SK-N-SH (cell line): ENCODE measurements at regions not wholly inside any gene's neighbourhood (a gene's known extent, or its start where the extent isn't known, plus 50 kb on each side); places are given as distances from the start of the nearest gene placed in this dataset.
A peak's percentile ranks its signal among the peaks of the same experiment; 100 is the strongest.

ENCODE experiments used
- CTCF ChIA-PET: fragments of 300-600, 350-600 bp; formaldehyde crosslinking; extraction: SDS; loops from one replicate; lab custom pipeline; 2021; lab: Yijun Ruan, JAX
- POLR2A ChIA-PET: fragments of 350-600 bp; sonication (Branson Sonifier 250); formaldehyde crosslinking; extraction: SDS; loops from one replicate; lab custom pipeline; 2020; ENCODE audit warnings: antibody characterized with exemption, inconsistent platforms; lab: Yijun Ruan, JAX
- DNase-seq: peaks from one replicate; pipeline ENCODE4 v3.0.0; 2012
- H2AFZ ChIP-seq: fragments of 200-600 bp; sonication (generic); 2 replicates; pipeline ENCODE4 v1.8.1; 2016; ENCODE audit warnings: antibody characterized with exemption, mild to moderate bottlenecking, low read depth
- H3F3A ChIP-seq: fragments of 200-600 bp; sonication (generic); replicated peaks from 2 replicates; pipeline ENCODE3; 2016; ENCODE audit warnings: antibody characterized with exemption, mild to moderate bottlenecking; ENCODE audit not compliant: insufficient read depth
- H3K27ac ChIP-seq, 2 experiments: fragments of 200-500 bp in 1 of 2; fragments of 200-600 bp in 1 of 2; sonication (Bioruptor generic) in 1 of 2; sonication (generic), shearing (Covaris generic) in 1 of 2; 2 replicates each; pipeline versions ENCODE4 v1.5.1 to v1.6.1; 2014 to 2016; ENCODE audit warnings: low read depth in 2 of 2, inconsistent platforms in 1 of 2, low read length in 1 of 2, mild to moderate bottlenecking in 1 of 2, mixed read lengths in 1 of 2
- H3K27me3 ChIP-seq: fragments of 200-600 bp; sonication (generic), shearing (Covaris generic); 2 replicates; pipeline ENCODE4 v1.6.1; 2016; ENCODE audit warnings: mixed run types; ENCODE audit not compliant: insufficient read depth
- H3K36me3 ChIP-seq, 2 experiments: fragments of 200-500 bp in 1 of 2; fragments of 200-600 bp in 1 of 2; sonication (Bioruptor generic) in 1 of 2; sonication (generic) in 1 of 2; replicated peaks in 1 of 2; 2 replicates each; pipeline versions ENCODE3 to v1.5.1; 2014 to 2016; ENCODE audit warnings: low read length in 1 of 2, mild to moderate bottlenecking in 1 of 2; ENCODE audit not compliant: insufficient read depth in 2 of 2, control insufficient read depth in 1 of 2
- H3K4me1 ChIP-seq, 2 experiments: fragments of 200-500 bp in 1 of 2; fragments of 200-600 bp in 1 of 2; sonication (Bioruptor generic) in 1 of 2; sonication (generic), shearing (Covaris generic) in 1 of 2; 2 replicates each; pipeline versions ENCODE4 v1.5.1 to v1.6.1; 2014 to 2016; ENCODE audit warnings: low read depth in 1 of 2, low read length in 1 of 2, mixed run types in 1 of 2; ENCODE audit not compliant: insufficient read depth in 2 of 2, control insufficient read depth in 1 of 2
- H3K4me2 ChIP-seq: fragments of 200-600 bp; sonication (generic), shearing (Covaris generic); 2 replicates; pipeline ENCODE4 v1.6.1; 2017; ENCODE audit warnings: mixed run types
- H3K4me3 ChIP-seq, 2 experiments: fragments of 200-500 bp in 1 of 2; fragments of 200-600 bp in 1 of 2; sonication (Bioruptor generic) in 1 of 2; sonication (generic), shearing (Covaris generic) in 1 of 2; 2 replicates each; pipeline versions ENCODE4 v1.5.1 to v1.8.1; 2014 to 2016; ENCODE audit warnings: low read depth in 2 of 2, inconsistent platforms in 1 of 2, low read length in 1 of 2, mild to moderate bottlenecking in 1 of 2, mixed read lengths in 1 of 2, moderate library complexity in 1 of 2
- H3K79me2 ChIP-seq: fragments of 200-600 bp; sonication (generic); 2 replicates; pipeline ENCODE4 v1.8.1; 2017; ENCODE audit warnings: mild to moderate bottlenecking; ENCODE audit not compliant: insufficient read depth
- H3K9ac ChIP-seq: fragments of 200-600 bp; sonication (generic); 2 replicates; pipeline ENCODE4 v1.6.1; 2017; ENCODE audit warnings: mixed run types
- H3K9me2 ChIP-seq: fragments of 200-600 bp; sonication (generic); 2 replicates; pipeline ENCODE4 v1.6.1; 2017; ENCODE audit warnings: mixed run types
- H3K9me3 ChIP-seq: fragments of 200-600 bp; sonication (generic); 2 replicates; pipeline ENCODE4 v1.6.1; 2017; ENCODE audit warnings: mixed run types, mild to moderate bottlenecking, moderate library complexity
- H4K20me1 ChIP-seq: fragments of 200-600 bp; sonication (generic); 2 replicates; pipeline ENCODE4 v1.6.1; 2017; ENCODE audit warnings: mild to moderate bottlenecking, mixed run types; ENCODE audit not compliant: insufficient read depth
- CHD2 ChIP-seq: fragments of 150-350 bp; IDR thresholded peaks from 2 replicates; pipeline ENCODE4 v1.6.1; 2018; ENCODE audit warnings: low read length; ENCODE audit not compliant: partially characterized antibody
- EZH2phosphoT487 ChIP-seq: fragments of 200-600 bp; sonication (generic); IDR thresholded peaks from 2 replicates; pipeline ENCODE4 v1.6.1; 2017; ENCODE audit warnings: low read depth, mixed run types, mild to moderate bottlenecking, antibody characterized with exemption, moderate library complexity, borderline replicate concordance
- FOSL2 ChIP-seq: IDR thresholded peaks from 2 replicates; pipeline ENCODE4 v1.4.0; 2012; ENCODE audit warnings: low read depth, mild to moderate bottlenecking, moderate library complexity, borderline replicate concordance
- MEF2A ChIP-seq: IDR thresholded peaks from 2 replicates; pipeline ENCODE4 v1.4.0; 2012; ENCODE audit warnings: low read depth, borderline replicate concordance
- MXI1 ChIP-seq: IDR thresholded peaks from 2 replicates; pipeline ENCODE4 v1.6.1; 2012; ENCODE audit warnings: mild to moderate bottlenecking, low read depth, low read length, improper control_type of control experiment
- NFIC ChIP-seq: IDR thresholded peaks from 2 replicates; pipeline ENCODE4 v1.4.0; 2012; ENCODE audit warnings: borderline replicate concordance
- NRF1 ChIP-seq: IDR thresholded peaks from 2 replicates; pipeline ENCODE4 v1.6.1; 2012; ENCODE audit warnings: low read depth, mild to moderate bottlenecking, low read length
- RFX5 ChIP-seq: IDR thresholded peaks from 2 replicates; pipeline ENCODE4 v1.6.1; 2012; ENCODE audit warnings: mild to moderate bottlenecking, improper control_type of control experiment, low read length
- TAF1 ChIP-seq: IDR thresholded peaks from 2 replicates; pipeline ENCODE4 v1.6.1; 2012; ENCODE audit warnings: low read depth, mild to moderate bottlenecking, low read length, moderate library complexity, borderline replicate concordance
- WGBS: methylation state at CpG from one replicate; pipeline ENCODE4 v1.1.6; 2017; ENCODE audit warnings: low lambda C conversion rate; 5-methylcytosine and 5-hydroxymethylcytosine counted together
- TF ChIP-seq, protein P1 (sequence below): IDR thresholded peaks from 2 replicates; pipeline ENCODE4; 2012
- TF ChIP-seq, protein P2 (sequence below): IDR thresholded peaks from 2 replicates; pipeline ENCODE4 v1.4.0; 2012; ENCODE audit warnings: low read depth
- TF ChIP-seq, protein P3 (sequence below): IDR thresholded peaks from 2 replicates; pipeline ENCODE4 v1.4.0; 2012; ENCODE audit warnings: low read depth, borderline replicate concordance
- TF ChIP-seq, protein P4 (sequence below): fragments of 150-350 bp; IDR thresholded peaks from 2 replicates; pipeline ENCODE4 v1.6.1; 2016; ENCODE audit warnings: mild to moderate bottlenecking, low read depth, low read length

DNA sequence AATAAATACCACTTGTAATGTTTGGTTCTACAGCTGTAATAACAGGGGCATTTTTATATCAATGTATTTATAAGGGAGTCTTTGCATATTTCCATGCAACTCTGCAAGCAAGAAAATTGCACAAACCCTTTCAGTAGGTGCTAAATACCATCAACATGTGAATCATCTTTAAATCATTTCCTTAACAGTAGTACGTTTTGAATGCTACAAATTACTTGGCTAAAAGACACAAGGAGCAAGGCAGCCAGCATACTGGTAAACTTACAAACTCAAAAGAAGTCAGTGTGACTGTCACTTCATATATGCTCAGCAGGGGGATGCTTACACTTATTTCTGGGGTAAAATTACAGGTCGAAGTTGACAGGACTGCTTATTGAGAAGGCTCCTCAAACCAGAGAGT, 402.4 kb downstream of the EFNB2 start:
- Histone ChIP-seq H3K27me3 (no peaks in the 10 kb centered on the region), H3K4me3 (no peak overlapping the region), H3K9me3 (no peaks in the 10 kb centered on the region), H2AFZ (no peak overlapping the region), H3K9me2 (no peaks in the 10 kb centered on the region), H4K20me1 (no peaks in the 10 kb centered on the region), H3K79me2 (no peaks in the 10 kb centered on the region), H3K4me1 (no peaks in the 10 kb centered on the region; a peak in 1 of 4 replicates), H3F3A (no peaks in the 10 kb centered on the region), H3K9ac (no peak overlapping the region), H3K36me3 (no peaks in the 10 kb centered on the region), H3K27ac (no peak overlapping the region)
- CTCF ChIA-PET = interaction anchor here (0.5 kb wide), 1 partner anchor 895 kb away, joined by 3 read pairs; no protein-coding TSS in a partner anchor
- DNase-seq = no peak
- WGBS = 21% methylated on average over 2 of the region's 2 CpGs
- peak; percentile 13; the same call in 1 of the 2 replicates for TF ChIP-seq FOSL2
- no peak for TF ChIP-seq EZH2phosphoT487
- TF ChIP-seq, all 33 proteins: peak for 1
- H3K4me2 ChIP-seq = no peak overlapping the region
- POLR2A ChIA-PET = no interaction called here

DNA sequence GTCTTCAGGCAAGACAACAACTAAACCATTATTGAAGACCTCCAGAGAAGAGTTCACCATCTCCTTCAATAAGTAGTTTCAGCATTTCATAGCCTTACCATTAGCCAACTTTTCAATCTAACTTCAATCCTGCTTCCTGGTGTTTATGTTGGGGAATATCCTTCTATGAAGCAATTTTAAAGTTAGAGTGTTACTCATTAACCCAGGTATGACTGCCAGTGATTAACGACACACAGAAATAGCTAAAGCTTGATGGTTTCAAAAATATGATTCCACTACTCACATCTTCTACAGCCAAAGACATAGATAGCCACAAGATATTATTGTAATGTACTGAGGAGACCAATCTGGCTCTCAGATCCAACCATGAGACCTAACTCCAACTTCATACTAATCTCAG, 403.2 kb downstream of the EFNB2 start:
- Histone ChIP-seq H3K4me1 (no peaks in the 10 kb centered on the region; a peak in 1 of 4 replicates), H3K4me3 (no peak overlapping the region), H3K9me3 (no peaks in the 10 kb centered on the region), H2AFZ (no peak overlapping the region), H3K9ac (no peak overlapping the region), H3K27ac (no peak overlapping the region), H3K9me2 (no peaks in the 10 kb centered on the region), H3K27me3 (no peaks in the 10 kb centered on the region), H3F3A (no peaks in the 10 kb centered on the region), H4K20me1 (no peaks in the 10 kb centered on the region), H3K4me2 (no peak overlapping the region), H3K79me2 (no peaks in the 10 kb centered on the region)
- 54% methylated on average over 1 of the region's 1 CpG for WGBS
- POLR2A ChIA-PET = no interaction called here
- CTCF ChIA-PET = interaction anchor here (2.0 kb wide), 1 partner anchor 11 kb away, joined by 4 read pairs; no protein-coding TSS in a partner anchor
- TF ChIP-seq CHD2 (no peak), NRF1 (no peak), RFX5 (no peak), MEF2A (no peak), NFIC (no peak), MXI1 (no peak), FOSL2 (no peak), TAF1 (no peak)
- TF ChIP-seq, protein P1, sequence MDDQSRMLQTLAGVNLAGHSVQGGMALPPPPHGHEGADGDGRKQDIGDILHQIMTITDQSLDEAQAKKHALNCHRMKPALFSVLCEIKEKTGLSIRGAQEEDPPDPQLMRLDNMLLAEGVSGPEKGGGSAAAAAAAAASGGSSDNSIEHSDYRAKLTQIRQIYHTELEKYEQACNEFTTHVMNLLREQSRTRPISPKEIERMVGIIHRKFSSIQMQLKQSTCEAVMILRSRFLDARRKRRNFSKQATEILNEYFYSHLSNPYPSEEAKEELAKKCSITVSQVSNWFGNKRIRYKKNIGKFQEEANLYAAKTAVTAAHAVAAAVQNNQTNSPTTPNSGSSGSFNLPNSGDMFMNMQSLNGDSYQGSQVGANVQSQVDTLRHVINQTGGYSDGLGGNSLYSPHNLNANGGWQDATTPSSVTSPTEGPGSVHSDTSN = no peak
- TF ChIP-seq, protein P2, sequence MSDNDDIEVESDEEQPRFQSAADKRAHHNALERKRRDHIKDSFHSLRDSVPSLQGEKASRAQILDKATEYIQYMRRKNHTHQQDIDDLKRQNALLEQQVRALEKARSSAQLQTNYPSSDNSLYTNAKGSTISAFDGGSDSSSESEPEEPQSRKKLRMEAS = no peak
- TF ChIP-seq, protein P3, sequence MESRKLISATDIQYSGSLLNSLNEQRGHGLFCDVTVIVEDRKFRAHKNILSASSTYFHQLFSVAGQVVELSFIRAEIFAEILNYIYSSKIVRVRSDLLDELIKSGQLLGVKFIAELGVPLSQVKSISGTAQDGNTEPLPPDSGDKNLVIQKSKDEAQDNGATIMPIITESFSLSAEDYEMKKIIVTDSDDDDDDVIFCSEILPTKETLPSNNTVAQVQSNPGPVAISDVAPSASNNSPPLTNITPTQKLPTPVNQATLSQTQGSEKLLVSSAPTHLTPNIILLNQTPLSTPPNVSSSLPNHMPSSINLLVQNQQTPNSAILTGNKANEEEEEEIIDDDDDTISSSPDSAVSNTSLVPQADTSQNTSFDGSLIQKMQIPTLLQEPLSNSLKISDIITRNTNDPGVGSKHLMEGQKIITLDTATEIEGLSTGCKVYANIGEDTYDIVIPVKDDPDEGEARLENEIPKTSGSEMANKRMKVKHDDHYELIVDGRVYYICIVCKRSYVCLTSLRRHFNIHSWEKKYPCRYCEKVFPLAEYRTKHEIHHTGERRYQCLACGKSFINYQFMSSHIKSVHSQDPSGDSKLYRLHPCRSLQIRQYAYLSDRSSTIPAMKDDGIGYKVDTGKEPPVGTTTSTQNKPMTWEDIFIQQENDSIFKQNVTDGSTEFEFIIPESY = no peak
- TF ChIP-seq, protein P4, sequence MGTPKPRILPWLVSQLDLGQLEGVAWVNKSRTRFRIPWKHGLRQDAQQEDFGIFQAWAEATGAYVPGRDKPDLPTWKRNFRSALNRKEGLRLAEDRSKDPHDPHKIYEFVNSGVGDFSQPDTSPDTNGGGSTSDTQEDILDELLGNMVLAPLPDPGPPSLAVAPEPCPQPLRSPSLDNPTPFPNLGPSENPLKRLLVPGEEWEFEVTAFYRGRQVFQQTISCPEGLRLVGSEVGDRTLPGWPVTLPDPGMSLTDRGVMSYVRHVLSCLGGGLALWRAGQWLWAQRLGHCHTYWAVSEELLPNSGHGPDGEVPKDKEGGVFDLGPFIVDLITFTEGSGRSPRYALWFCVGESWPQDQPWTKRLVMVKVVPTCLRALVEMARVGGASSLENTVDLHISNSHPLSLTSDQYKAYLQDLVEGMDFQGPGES = no peak
- TF ChIP-seq, all 33 proteins: peak for 0
- DNase-seq = no peak
- H3K36me3 ChIP-seq = no peaks in the 10 kb centered on the region
